Astrocyte (in vitro differentiated cells and primary cell): ENCODE measurements at regions not wholly inside any gene's neighbourhood (a gene's known extent, or its start where the extent isn't known, plus 50 kb on each side); places are given as distances from the start of the nearest gene placed in this dataset.

Source experiments
- DNase-seq: peaks from one replicate; pipeline ENCODE4 v3.0.0-alpha.2; 2010; ENCODE audit warnings: low read depth
- FAIRE-seq: peaks from 2 replicates; lab custom pipeline; 2011; peaks lifted over from hg19 to GRCh38; lab: Jason Lieb, UNC
- H2AFZ ChIP-seq: 2 replicates; pipeline ENCODE4 v1.6.0; 2012; ENCODE audit warnings: low read depth, low read length, inconsistent platforms
- H3K27ac ChIP-seq: 2 replicates; pipeline ENCODE4 v1.5.1; 2011; ENCODE audit warnings: low read depth, low read length, inconsistent platforms
- H3K27me3 ChIP-seq: 2 replicates; pipeline ENCODE4 v1.6.0; 2011; ENCODE audit warnings: low read length, inconsistent platforms; ENCODE audit not compliant: insufficient read depth
- H3K36me3 ChIP-seq: 2 replicates; pipeline ENCODE4 v1.5.1; 2011; ENCODE audit warnings: low read length, inconsistent platforms; ENCODE audit not compliant: insufficient read depth
- H3K4me1 ChIP-seq: 2 replicates; pipeline ENCODE4 v1.5.1; 2011; ENCODE audit warnings: low read length, inconsistent platforms; ENCODE audit not compliant: insufficient read depth
- H3K4me2 ChIP-seq: 2 replicates; pipeline ENCODE4 v1.6.0; 2012; ENCODE audit warnings: low read length, inconsistent platforms
- H3K4me3 ChIP-seq: 2 replicates; pipeline ENCODE4 v1.5.1; 2011; ENCODE audit warnings: low read depth, mild to moderate bottlenecking, low read length, inconsistent platforms; ENCODE audit not compliant: insufficient read depth
- H3K79me2 ChIP-seq: 2 replicates; pipeline ENCODE4 v1.6.0; 2012; ENCODE audit warnings: mild to moderate bottlenecking, low read length, inconsistent platforms; ENCODE audit not compliant: insufficient read depth
- H3K9ac ChIP-seq: 2 replicates; pipeline ENCODE4 v1.6.0; 2012; ENCODE audit warnings: mild to moderate bottlenecking, low read length, inconsistent platforms
- H3K9me3 ChIP-seq: 2 replicates; pipeline ENCODE4 v1.5.1; 2012; ENCODE audit warnings: low read depth, mild to moderate bottlenecking, low read length, inconsistent platforms; ENCODE audit not compliant: insufficient read depth
- H4K20me1 ChIP-seq: 2 replicates; pipeline ENCODE4 v1.6.0; 2012; ENCODE audit warnings: low read length, inconsistent platforms; ENCODE audit not compliant: insufficient read depth
- H3K27ac Mint-ChIP-seq: one replicate; pipeline ENCODE4 v1.8.0; 2021; ENCODE audit warnings: mild to moderate bottlenecking, mixed read lengths; ENCODE audit not compliant: unreplicated experiment
- H3K27me3 Mint-ChIP-seq: one replicate; pipeline ENCODE4 v1.8.0; 2021; ENCODE audit warnings: low read depth, mixed read lengths; ENCODE audit not compliant: unreplicated experiment
- H3K36me3 Mint-ChIP-seq: one replicate; pipeline ENCODE4 v1.8.0; 2021; ENCODE audit warnings: low read depth, mixed read lengths; ENCODE audit not compliant: unreplicated experiment
- H3K4me1 Mint-ChIP-seq: one replicate; pipeline ENCODE4 v1.8.0; 2021; ENCODE audit warnings: low read depth, mixed read lengths; ENCODE audit not compliant: unreplicated experiment
- H3K4me3 Mint-ChIP-seq: one replicate; pipeline ENCODE4 v1.8.0; 2021; ENCODE audit warnings: mild to moderate bottlenecking, moderate library complexity, mixed read lengths; ENCODE audit not compliant: unreplicated experiment
- H3K9me3 Mint-ChIP-seq: one replicate; pipeline ENCODE4 v1.8.0; 2021; ENCODE audit warnings: mild to moderate bottlenecking, mixed read lengths; ENCODE audit not compliant: unreplicated experiment
- CTCF ChIP-seq: IDR thresholded peaks from 2 replicates; pipeline ENCODE4 v1.5.1; 2011; ENCODE audit warnings: low read depth, mild to moderate bottlenecking, inconsistent platforms, low read length, moderate library complexity; ENCODE audit not compliant: insufficient read depth
- EZH2 ChIP-seq: IDR thresholded peaks from 2 replicates; pipeline ENCODE4 v1.6.1; 2012; ENCODE audit warnings: mild to moderate bottlenecking, low read length, inconsistent platforms; ENCODE audit not compliant: insufficient read depth

- Histone ChIP-seq H3K4me3 (no peak overlapping the region), H3K4me2 (no peak overlapping the region)
- H3K27me3 Mint-ChIP-seq, result no peaks in the 10 kb centered on the region
Measured at GRCh38 chr3:68211637-68212036, 557.2 kb upstream of the SUCLG2 start.

GRCh38 chr3:68210635-68211034 lies 556.2 kb upstream of the SUCLG2 start:
- Histone ChIP-seq H3K9me3 (no peaks in the 10 kb centered on the region), H3K27ac (no peak overlapping the region), H4K20me1 (no peaks in the 10 kb centered on the region), H3K79me2 (no peaks in the 10 kb centered on the region), H2AFZ (no peak overlapping the region), H3K4me1 (no peaks in the 10 kb centered on the region), H3K27me3 (no peaks in the 10 kb centered on the region), H3K9ac (no peak overlapping the region), H3K4me3 (no peak overlapping the region), H3K4me2 (no peak overlapping the region), H3K36me3 (no peaks in the 10 kb centered on the region)
- no peak overlapping the region for H3K4me3 Mint-ChIP-seq
- H3K36me3 Mint-ChIP-seq, result no peaks in the 10 kb centered on the region
- TF ChIP-seq CTCF (no peak), EZH2 (no peak)
- DNase-seq (no peak), FAIRE-seq (no peak)
- H3K9me3 Mint-ChIP-seq, result no peaks in the 10 kb centered on the region
- H3K27ac Mint-ChIP-seq, result no peak overlapping the region
- peaks cover 4% of the 10 kb centered on the region for H3K4me1 Mint-ChIP-seq
- H3K27me3 Mint-ChIP-seq, result no peaks in the 10 kb centered on the region

More at GRCh38 chr3:68211637-68212036, 557.2 kb upstream of the SUCLG2 start:
- H3K27ac Mint-ChIP-seq, result no peak overlapping the region
- Histone ChIP-seq H3K79me2 (no peaks in the 10 kb centered on the region), H3K4me1 (no peaks in the 10 kb centered on the region), H3K27ac (no peak overlapping the region), H3K9ac (no peak overlapping the region), H4K20me1 (no peaks in the 10 kb centered on the region), H3K9me3 (no peaks in the 10 kb centered on the region), H3K36me3 (no peaks in the 10 kb centered on the region), H2AFZ (no peak overlapping the region), H3K27me3 (no peaks in the 10 kb centered on the region)
- no peak for FAIRE-seq
- no peak for DNase-seq
- no peaks in the 10 kb centered on the region for H3K9me3 Mint-ChIP-seq
- H3K36me3 Mint-ChIP-seq, result no peaks in the 10 kb centered on the region
- peaks cover 4% of the 10 kb centered on the region for H3K4me1 Mint-ChIP-seq
- TF ChIP-seq EZH2 (no peak), CTCF (no peak)
- H3K4me3 Mint-ChIP-seq, result no peak overlapping the region

GRCh38 chr3:68207327-68207726 lies 552.9 kb upstream of the SUCLG2 start:
- Mint-ChIP-seq H3K9me3 (peaks cover 7% of the 10 kb centered on the region), H3K36me3 (no peaks in the 10 kb centered on the region), H3K4me1 (peaks cover 4% of the 10 kb centered on the region), H3K27ac (no peak overlapping the region), H3K4me3 (no peak overlapping the region), H3K27me3 (peaks cover 2% of the 10 kb centered on the region)
- FAIRE-seq, result no peak
- H3K36me3 ChIP-seq, result no peaks in the 10 kb centered on the region
- H3K9me3 ChIP-seq, result no peaks in the 10 kb centered on the region
- TF ChIP-seq EZH2 (no peak), CTCF (no peak)
- H3K4me2 ChIP-seq, result no peak overlapping the region
- no peaks in the 10 kb centered on the region for H3K27me3 ChIP-seq
- no peaks in the 10 kb centered on the region for H3K79me2 ChIP-seq
- no peak overlapping the region for H2AFZ ChIP-seq
- DNase-seq, result no peak
- no peaks in the 10 kb centered on the region for H3K4me1 ChIP-seq
- H3K9ac ChIP-seq, result no peak overlapping the region
- H4K20me1 ChIP-seq, result no peaks in the 10 kb centered on the region
- H3K4me3 ChIP-seq, result no peak overlapping the region
- H3K27ac ChIP-seq, result no peak overlapping the region
